ENCODE measurements at regions not wholly inside any gene's neighbourhood (a gene's known extent, or its start where the extent isn't known, plus 50 kb on each side); places are given as distances from the start of the nearest gene placed in this dataset.

- intact Hi-C loops (cut with DNase I), result no loop called here
- no peak for ATAC-seq
Measured at GRCh38 chr6:91164105-91164504, 577.2 kb upstream of the MAP3K7 start.

GRCh38 chr6:91161246-91161645 lies 574.4 kb upstream of the MAP3K7 start:
- intact Hi-C loops (cut with DNase I), result no loop called here
- DNase-seq (ENCODE audit: low spot score) (no peak), ATAC-seq (no peak)

More at GRCh38 chr6:91164105-91164504, 577.2 kb upstream of the MAP3K7 start:
- DNase-seq (ENCODE audit: low spot score), result no peak

- DNase-seq (ENCODE audit: low spot score) (no peak), ATAC-seq (no peak)
- intact Hi-C loops (cut with DNase I), result no loop called here
Measured at GRCh38 chr6:91155129-91155785, 568.4 kb upstream of the MAP3K7 start.

GRCh38 chr6:91152824-91153223 lies 566.0 kb upstream of the MAP3K7 start:
- no peak for DNase-seq (ENCODE audit: low spot score)
- intact Hi-C loops (cut with DNase I), result no loop called here
- ATAC-seq, result no peak

- DNase-seq (ENCODE audit: low spot score) (no peak), ATAC-seq (peak; percentile 82)
- intact Hi-C loops (cut with DNase I), result no loop called here
Measured at GRCh38 chr6:91149956-91150705, 563.3 kb upstream of the MAP3K7 start.

GRCh38 chr6:91149246-91149955 lies 562.5 kb upstream of the MAP3K7 start:
- intact Hi-C loops (cut with DNase I), result no loop called here
- DNase-seq (ENCODE audit: low spot score) (no peak), ATAC-seq (no peak)

GRCh38 chr6:91144126-91144525 lies 557.3 kb upstream of the MAP3K7 start:
- DNase-seq (ENCODE audit: low spot score) (no peak), ATAC-seq (no peak)
- intact Hi-C loops (cut with DNase I), result no loop called here

GRCh38 chr6:91142154-91142553 lies 555.3 kb upstream of the MAP3K7 start:
- ATAC-seq, result no peak
- intact Hi-C loops (cut with DNase I), result no loop called here

GRCh38 chr6:91141346-91141745 lies 554.5 kb upstream of the MAP3K7 start:
- DNase-seq (ENCODE audit: low spot score), result no peak
- ATAC-seq, result no peak
- intact Hi-C loops (cut with DNase I), result no loop called here

More at GRCh38 chr6:91142154-91142553, 555.3 kb upstream of the MAP3K7 start:
- no peak for DNase-seq (ENCODE audit: low spot score)

- ATAC-seq, result no peak
- intact Hi-C loops (cut with DNase I), result no loop called here
- DNase-seq (ENCODE audit: low spot score), result no peak
Measured at GRCh38 chr6:91140449-91140848, 553.6 kb upstream of the MAP3K7 start.

- intact Hi-C loops (cut with DNase I), result no loop called here
- DNase-seq (ENCODE audit: low spot score), result no peak
- ATAC-seq, result no peak
Measured at GRCh38 chr6:91137286-91137685, 550.4 kb upstream of the MAP3K7 start.

GRCh38 chr6:91135406-91136103 lies 548.7 kb upstream of the MAP3K7 start:
- no peak for DNase-seq (ENCODE audit: low spot score)
- no peak for ATAC-seq
- intact Hi-C loops (cut with DNase I), result no loop called here

- ATAC-seq, result no peak
- intact Hi-C loops (cut with DNase I), result no loop called here
- no peak for DNase-seq (ENCODE audit: low spot score)
Measured at GRCh38 chr6:91132461-91132860, 545.6 kb upstream of the MAP3K7 start.

GRCh38 chr6:91130126-91130525 lies 543.3 kb upstream of the MAP3K7 start:
- no peak for ATAC-seq
- intact Hi-C loops (cut with DNase I), result no loop called here
- no peak for DNase-seq (ENCODE audit: low spot score)

GRCh38 chr6:91127752-91128151 lies 540.9 kb upstream of the MAP3K7 start:
- DNase-seq (ENCODE audit: low spot score) (no peak), ATAC-seq (no peak)
- intact Hi-C loops (cut with DNase I), result no loop called here

GRCh38 chr6:91126876-91127275 lies 540.0 kb upstream of the MAP3K7 start:
- ATAC-seq, result no peak
- no peak for DNase-seq (ENCODE audit: low spot score)
- intact Hi-C loops (cut with DNase I), result no loop called here

- intact Hi-C loops (cut with DNase I), result no loop called here
- no peak for ATAC-seq
- DNase-seq (ENCODE audit: low spot score), result no peak
Measured at GRCh38 chr6:91117550-91117949, 530.7 kb upstream of the MAP3K7 start.

- intact Hi-C loops (cut with DNase I), result no loop called here
- DNase-seq (ENCODE audit: low spot score) (no peak), ATAC-seq (no peak)
Measured at GRCh38 chr6:91114123-91114708, 527.3 kb upstream of the MAP3K7 start.

- intact Hi-C loops (cut with DNase I), result no loop called here
- DNase-seq (ENCODE audit: low spot score) (no peak), ATAC-seq (peak; percentile 39)
Measured at GRCh38 chr6:91106083-91106482, 519.2 kb upstream of the MAP3K7 start.

Measured in sciatic nerve (tissue), 2 donors.